ENCODE measurements at regions not wholly inside any gene's neighbourhood (a gene's known extent, or its start where the extent isn't known, plus 50 kb on each side); places are given as distances from the start of the nearest gene placed in this dataset.
"Not testable (repeated sequence)": the region's sequence is repeated elsewhere in the genome, so short reads cannot be mapped to it uniquely, and the experiment has no call there.

- DNase-seq (ENCODE audit: low spot score), result no peak
These were observed 482.5 kb upstream of the SPRY2 start for GRCh38 chr13:80823472-80823871.

- DNase-seq (ENCODE audit: low spot score), result no peak
These were observed 480.5 kb upstream of the SPRY2 start for GRCh38 chr13:80821466-80821865.

GRCh38 chr13:80817979-80818378, 477.1 kb upstream of the SPRY2 start:
- DNase-seq (ENCODE audit: low spot score), result no peak

GRCh38 chr13:80814541-80814940, 473.6 kb upstream of the SPRY2 start:
- no peak for DNase-seq (ENCODE audit: low spot score)

DNA sequence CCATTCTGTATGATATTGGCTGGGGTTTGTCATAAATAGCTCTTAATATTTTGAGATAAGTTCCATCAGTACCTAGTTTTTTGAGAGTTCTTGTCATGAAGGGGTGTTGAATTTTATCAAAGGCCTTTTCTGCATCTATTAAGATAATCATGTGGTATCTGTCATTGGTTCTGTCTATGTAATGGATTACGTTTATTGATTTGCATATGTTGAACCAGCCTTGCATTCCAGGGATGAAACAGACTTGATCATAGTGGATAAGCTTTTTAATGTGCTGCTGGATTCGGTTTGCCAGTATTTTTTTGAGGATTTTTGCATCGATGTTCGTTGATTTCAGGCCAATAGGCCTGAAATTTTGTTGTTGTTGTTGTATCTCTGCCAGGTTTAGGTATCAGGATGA, 469.4 kb upstream of the SPRY2 start:
- not testable (repeated sequence) for DNase-seq (ENCODE audit: low spot score)

DNA sequence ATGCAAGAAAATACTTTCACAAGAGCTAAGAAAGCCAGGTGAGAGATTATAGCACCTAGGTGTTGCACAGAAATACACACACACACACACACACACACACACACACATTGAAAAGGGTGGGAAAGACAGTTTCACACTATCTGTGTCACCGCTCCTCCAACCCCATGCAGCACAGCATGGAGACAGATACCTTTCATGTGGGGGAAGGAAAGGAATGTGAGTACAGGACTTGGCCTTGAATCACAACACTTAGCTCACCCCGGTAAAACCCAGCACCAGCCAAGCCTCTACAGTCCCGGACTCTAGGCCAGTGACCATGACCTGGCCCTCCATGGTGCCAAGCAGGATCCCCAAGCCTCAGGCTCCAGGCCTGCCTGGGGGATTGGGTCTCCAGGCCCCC, 462.0 kb upstream of the SPRY2 start:
- no peak for DNase-seq (ENCODE audit: low spot score)

GRCh38 chr13:80798576-80799133, 457.7 kb upstream of the SPRY2 start:
- DNase-seq (ENCODE audit: low spot score), result no peak

DNA sequence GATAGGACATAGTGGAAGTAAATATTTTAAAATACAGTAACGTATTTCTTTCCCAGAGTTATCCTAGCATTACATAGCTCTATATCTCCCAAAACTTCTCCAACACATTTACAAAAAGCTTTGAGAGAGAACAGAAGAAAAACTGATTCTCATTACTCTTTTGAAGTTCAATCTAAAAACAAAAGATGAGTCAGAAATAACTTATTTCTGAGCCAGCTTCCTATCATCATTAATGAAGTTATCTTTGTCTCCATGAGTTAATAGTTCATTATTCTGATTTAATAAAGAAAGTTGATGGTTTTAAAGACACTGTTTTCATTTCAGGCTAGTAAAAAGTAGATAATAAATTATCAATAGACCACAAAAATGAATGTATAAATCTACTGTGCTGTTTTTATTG, 446.7 kb upstream of the SPRY2 start:
- no peak for DNase-seq (ENCODE audit: low spot score)

DNA sequence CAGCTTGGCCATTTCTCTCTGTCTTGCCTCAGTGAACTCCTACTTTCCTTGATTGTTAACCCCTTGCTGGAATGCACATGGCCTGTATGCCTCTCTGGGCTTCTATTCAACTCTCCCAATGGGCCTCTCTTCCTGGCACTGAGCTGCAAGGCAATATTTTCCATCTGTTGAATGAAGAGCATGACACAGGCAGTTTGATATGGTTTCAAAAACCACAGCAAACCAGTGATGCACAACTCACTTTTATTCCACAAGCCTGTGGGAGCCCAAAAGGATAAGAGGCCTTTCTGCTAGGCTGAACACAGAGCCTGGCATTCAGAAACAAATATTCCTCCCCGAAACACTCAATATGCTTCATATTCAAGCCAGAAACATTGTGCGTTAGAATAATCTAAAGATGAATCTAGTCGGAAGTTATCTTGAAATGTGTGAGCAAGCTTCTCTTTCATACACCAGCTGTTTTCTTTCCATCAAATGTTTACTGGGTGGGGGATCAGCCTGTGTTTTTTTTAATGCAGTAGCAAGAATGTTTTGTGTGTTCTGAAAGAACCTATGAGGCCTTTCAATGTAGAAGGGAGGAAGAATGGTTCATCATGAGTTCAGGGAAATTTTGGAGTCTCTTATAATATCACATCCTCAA, 443.1 kb upstream of the SPRY2 start:
- DNase-seq (ENCODE audit: low spot score), result no peak

- DNase-seq (ENCODE audit: low spot score), result no peak
These were observed 441.5 kb upstream of the SPRY2 start for GRCh38 chr13:80782441-80782840.

DNA sequence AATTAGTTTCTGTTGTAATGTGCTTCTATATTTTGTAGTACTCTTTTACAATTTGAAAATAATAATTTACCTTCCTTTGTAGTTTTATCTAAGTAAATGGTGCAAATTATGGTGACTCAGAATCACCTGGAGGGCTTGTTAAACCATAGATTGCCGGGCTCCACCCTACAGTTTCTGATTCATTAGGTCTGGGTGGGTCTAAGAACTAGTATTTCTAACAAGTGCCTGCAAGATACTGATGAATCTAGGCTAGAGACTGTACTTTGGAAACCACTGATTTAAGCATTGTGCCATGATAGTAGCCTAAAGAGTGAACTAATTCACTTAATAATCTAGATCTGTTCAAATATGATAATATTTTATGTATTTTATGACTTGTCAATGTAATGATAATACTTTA, 437.4 kb upstream of the SPRY2 start:
- no peak for DNase-seq (ENCODE audit: low spot score)

DNA sequence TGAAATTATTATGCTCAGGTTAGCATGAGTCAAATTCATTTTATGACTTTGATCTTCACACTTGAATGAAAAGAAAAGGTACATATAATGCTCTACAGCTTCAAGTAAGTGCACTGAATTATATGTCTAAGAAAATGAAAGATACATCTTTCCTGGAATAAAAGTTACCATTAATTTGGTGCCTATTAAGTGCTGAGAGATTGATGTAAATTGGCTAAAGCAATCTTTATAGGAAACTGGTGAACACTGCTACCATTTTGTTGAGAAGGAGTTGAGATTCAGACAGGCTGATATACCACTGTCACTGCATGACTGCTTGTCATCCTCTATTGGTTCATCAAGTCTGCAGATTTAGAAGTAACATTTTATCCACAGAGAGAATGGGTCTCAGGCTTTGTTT, 416.8 kb upstream of the SPRY2 start:
- DNase-seq (ENCODE audit: low spot score), result no peak

DNA sequence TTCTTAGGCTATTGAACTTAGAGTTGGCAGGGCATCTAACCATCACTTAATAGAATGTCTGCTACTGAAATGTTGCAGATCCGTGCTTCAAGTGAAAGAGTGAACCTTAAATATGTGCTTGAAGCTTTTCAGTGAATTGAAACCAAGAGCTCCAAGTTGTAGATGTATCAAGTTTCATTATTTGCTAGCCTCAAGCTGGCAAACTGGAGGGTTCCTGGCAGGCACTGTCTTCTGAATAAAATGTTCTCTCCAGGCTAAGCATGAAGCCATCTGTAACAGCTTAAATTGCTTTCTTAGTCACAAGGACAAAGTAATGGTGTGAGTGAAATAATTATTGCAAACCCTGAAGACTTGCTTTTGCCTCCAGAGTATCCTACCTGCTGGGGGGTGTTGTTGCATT, 415.0 kb upstream of the SPRY2 start:
- DNase-seq (ENCODE audit: low spot score), result peak; percentile 26

- no peak for DNase-seq (ENCODE audit: low spot score)
These were observed 413.5 kb upstream of the SPRY2 start for GRCh38 chr13:80754441-80754840.

DNA sequence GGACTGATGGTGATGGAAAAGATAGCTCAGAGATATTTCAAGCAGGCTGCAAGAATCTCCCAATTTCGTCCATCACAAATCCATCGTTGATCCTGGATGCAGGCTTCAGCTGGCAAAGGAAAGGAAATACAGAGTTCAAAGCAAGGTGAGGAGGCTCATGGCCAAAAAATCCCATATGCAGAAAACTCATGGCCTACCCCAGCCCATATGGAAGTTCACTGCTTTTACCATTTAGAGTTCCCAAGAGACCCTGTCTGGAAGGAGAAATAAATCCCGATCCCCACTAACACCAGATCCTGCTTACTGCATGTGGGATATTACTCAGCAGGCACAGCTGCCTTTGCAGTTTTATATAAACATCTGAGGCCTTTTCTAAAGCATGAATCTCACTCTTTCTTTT, 412.9 kb upstream of the SPRY2 start:
- DNase-seq (ENCODE audit: low spot score), result no peak

GRCh38 chr13:80751854-80752253, 410.9 kb upstream of the SPRY2 start:
- DNase-seq (ENCODE audit: low spot score), result no peak

- no peak for DNase-seq (ENCODE audit: low spot score)
These were observed 403.4 kb upstream of the SPRY2 start for GRCh38 chr13:80744147-80744914.

DNA sequence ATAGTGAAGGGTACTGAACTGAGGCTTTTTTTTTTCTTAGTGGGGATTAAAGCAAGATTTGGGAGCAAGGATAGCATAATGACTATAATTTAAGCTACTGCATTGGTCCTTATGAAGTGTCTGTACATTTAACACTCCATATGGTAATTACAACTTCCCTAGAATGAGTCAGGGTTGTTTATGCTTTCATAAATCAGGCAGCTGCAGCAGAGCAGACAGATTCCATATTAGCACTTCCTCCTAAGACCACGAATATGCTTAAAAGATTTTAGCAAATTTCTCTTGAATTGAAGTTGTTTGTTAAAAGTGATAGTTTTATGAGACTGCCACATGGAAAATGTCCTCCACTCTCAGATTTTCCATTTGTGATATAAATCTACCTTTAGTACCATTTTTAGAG, 401.1 kb upstream of the SPRY2 start:
- DNase-seq (ENCODE audit: low spot score), result no peak

DNA sequence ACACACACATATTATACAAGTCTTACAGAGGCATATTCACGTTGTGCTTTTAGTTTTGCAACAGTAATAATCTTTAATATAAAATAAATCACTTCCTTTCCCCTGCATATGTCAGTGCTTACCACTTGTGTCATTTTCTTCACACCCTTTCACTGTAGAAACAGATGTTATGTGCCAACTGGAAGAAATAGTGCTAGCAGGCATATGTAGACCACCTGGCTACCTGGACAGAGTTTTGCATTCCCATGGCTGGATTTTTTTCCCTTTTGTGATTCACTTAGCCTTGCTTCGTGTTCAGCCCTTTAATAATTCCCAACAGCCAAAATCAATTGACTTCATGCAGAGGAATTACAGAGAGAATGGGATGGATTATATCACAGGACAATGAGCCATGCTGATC, 399.1 kb upstream of the SPRY2 start:
- no peak for DNase-seq (ENCODE audit: low spot score)

- DNase-seq (ENCODE audit: low spot score), result no peak
These were observed 396.6 kb upstream of the SPRY2 start for GRCh38 chr13:80737513-80737912.

DNA sequence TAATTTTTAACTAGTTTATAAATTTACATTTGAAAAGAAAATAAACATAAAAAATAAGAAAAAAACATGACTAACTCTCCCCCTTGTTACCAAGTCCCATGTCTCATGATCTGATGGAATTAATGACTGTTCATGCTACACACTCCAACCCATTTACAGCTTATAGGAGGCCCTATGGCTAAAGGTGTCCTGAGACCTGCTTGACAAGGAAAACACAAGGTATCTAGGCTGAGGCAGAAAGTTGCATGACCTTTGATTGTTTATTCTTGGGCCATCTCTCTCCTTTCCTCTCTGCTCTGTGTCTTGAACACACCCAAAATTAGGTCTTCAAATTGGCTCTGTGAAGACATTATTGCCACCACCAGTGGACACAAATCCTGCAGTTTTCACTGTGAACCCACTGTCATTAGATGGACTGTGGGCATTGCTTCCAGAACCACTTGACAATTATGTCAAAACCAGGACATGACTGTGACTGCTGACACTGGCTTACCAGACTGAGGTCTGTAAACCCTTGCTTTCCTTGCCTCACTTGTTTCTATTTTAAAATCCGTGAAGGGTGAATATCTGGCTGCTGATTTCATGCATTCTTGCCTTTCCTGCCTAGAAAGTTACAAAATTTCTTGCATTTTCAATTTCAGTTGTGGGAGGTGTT, 386.5 kb upstream of the SPRY2 start:
- DNase-seq (ENCODE audit: low spot score), result no peak

DNA sequence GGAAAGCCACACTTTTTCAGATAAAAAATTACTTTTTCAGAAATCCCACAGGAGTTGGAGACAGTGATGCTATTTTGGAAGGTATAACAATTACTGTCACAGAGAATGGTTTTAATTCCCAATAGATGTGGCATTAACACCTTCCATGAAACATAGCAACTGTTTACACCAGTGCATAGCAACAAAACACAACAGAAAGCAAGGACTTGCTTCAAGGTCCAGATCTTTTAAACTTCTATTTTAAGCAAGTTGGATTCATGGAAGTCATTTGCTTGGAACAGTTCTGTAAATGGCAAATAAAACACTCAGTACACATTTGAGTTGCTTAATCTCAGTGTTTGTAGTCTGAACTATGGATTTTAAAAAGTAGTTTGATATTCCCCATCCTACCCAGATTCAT, 385.9 kb upstream of the SPRY2 start:
- DNase-seq (ENCODE audit: low spot score), result no peak

GRCh38 chr13:80721689-80722088, 380.8 kb upstream of the SPRY2 start:
- DNase-seq (ENCODE audit: low spot score), result no peak
